Iris pigment epithelial cell (primary cell): ENCODE measurements at regions not wholly inside any gene's neighbourhood (a gene's known extent, or its start where the extent isn't known, plus 50 kb on each side); places are given as distances from the start of the nearest gene placed in this dataset.

Experiments
- DNase-seq: peaks from one replicate; pipeline ENCODE4 v3.0.0-alpha.2; 2011; ENCODE audit warnings: low read depth

DNA sequence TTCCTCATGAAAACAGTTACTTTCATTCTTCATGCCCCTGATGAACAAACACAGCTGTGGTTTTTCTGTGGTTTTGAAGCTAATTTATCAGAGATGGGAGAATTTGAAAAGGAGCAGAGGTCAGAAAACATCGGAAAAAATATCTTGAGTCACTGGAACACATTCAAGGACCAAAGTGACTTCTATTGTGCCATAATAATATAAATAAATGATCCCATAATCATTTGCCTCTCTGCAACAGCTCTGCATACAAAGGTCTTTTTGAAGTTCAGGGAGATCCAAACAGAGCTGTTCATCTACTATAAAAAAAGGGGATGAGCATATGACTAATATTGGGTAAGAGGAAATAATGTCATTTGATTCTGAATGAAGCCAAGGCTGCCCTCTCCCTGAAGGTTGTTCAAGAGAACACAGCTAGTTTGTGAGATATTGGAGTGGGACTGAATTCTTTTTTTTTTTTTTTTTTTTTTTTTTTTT lies 201.3 kb upstream of the GALNT5 start:
- DNase-seq = peak; percentile 89

DNA sequence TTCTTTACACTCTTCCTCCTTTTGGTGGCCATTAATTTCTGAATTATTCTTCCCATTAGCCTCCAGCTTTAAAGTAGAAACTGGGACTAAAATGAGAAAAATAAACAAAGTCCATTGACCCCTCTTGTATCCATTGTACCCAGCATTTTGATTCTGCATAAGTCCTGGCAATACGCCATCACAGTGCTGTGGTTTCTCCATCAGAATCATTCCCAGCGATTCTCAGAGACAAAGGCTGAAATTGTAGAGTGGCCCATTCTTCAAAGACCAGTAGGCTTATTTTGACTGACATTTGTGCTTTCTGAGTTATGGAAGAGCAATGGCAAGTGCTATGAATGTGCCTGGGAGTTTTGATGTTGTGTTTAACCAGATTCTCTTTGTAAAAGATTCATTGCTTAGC lies 199.3 kb upstream of the GALNT5 start:
- DNase-seq = no peak

DNA sequence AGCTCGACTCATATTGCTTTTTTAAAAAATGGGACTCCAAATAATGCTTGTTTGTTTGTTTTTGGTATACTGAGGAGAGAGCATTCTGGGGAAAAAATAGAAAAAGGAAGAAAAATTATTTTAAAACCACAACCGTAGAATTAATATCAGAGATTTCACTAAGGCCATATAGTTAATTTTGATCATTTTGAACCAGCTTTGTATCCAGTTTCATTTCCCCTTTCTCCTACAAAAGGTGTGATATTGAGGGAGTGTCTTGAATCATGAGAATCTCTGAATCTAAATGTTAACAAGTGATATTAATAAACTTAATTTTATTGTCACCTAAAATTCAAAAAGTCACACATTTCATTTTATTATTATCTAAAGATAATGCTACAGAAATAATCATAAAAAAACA lies 198.5 kb upstream of the GALNT5 start:
- no peak for DNase-seq

DNA sequence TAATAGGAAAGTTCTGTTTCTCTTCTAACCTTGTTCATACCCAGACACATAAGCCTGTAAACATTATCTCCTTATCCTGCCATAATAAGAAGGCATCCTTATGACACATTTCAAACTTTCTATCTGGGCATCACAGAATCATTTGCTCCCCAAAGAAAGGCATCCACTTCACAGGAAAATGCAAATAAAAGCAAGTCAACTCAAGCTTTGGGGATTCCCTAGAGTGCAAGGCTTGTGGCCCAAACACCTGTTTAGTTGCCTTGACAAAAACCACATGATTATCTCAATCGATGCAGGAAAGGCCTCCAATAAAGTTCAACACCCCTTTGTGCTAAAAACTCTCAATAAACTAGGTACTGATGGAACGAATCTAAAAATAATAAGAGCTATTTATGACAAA lies 195.7 kb upstream of the GALNT5 start:
- DNase-seq = no peak

DNA sequence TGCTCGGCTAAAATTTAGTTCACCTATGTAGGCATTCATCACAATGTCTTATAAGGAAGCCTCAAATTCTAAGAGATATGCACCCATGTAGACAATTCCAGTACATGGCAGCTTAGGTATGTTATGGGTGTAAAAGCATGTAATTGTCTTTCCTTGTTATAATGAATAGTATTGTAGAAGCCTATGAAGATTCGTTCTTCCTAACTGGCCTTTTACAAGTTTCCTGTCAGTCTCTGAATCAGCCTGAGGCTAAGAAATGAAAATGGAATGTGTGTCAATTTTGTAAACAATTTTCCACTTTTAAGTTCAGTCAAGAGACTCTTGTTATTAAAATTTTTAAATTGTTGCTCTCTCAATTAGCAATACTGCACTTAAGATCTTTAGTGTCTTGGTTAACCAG lies 189.9 kb upstream of the GALNT5 start:
- DNase-seq = peak; percentile 50

DNA sequence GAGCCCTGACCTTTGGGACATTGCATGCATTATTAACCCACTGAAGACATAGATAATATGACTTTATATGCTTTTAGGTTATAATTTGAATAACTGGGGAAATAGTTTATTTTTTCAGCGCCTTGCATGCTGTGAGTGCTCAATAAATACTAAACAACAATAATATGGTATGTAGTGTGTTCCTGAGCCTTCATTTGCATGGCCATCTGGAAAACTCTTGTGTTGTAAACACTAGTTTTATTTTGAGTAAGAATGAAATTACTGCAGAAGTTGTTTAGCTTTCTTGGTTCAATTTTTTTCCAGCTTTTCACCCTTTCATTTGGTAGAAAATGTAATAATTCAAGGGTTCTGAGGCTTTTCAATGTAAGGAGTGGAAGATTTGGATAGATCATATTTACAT lies 189.3 kb upstream of the GALNT5 start:
- no peak for DNase-seq

DNA sequence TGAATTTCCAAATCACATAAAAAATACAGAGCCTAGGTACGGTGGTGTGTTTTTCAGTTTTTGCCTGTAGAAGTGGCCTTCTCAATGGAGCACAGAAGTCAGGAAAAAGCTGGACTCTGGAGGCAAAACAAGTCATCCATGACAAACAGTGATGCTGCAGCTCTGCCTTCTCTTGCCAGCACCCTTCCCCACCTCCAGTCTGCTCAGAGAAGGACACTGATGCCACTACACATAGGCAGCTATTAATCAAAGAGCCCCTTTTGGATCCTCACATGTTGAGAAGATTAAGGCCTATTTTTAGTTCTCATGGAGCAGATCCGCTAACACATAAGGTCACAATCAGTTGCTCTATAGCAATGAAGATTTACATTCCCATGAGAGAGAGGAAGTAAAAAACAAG lies 181.6 kb upstream of the GALNT5 start:
- no peak for DNase-seq

DNA sequence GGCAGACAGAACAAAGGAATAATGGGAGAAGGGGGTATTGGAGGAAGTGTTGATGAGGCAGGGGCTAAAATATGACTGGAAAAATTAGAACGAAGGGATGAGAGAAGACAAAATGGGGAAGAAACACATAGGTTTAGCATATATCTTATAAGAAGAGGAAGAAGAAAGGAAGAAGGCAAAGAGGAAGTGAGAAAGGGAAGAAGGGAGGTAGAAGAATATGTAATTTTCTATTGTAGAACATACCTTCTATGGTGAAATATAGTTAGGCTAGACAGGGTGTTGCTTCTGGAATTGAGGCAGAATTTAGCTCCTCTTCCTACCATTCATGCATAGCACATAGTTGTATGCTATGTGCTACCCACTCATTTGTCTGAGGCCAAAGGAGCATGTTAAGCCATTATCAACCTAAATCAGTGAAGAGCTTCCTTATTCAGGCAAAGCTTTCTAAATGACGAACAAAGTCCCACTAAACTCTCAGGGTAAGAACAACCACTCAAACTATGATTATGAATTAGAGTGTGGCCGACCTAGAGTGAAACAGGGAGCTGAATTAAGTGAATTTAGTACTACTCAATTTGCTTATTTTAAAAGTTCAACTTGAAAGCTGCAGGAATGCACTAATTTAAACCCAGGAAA lies 180.9 kb upstream of the GALNT5 start:
- DNase-seq = no peak

DNA sequence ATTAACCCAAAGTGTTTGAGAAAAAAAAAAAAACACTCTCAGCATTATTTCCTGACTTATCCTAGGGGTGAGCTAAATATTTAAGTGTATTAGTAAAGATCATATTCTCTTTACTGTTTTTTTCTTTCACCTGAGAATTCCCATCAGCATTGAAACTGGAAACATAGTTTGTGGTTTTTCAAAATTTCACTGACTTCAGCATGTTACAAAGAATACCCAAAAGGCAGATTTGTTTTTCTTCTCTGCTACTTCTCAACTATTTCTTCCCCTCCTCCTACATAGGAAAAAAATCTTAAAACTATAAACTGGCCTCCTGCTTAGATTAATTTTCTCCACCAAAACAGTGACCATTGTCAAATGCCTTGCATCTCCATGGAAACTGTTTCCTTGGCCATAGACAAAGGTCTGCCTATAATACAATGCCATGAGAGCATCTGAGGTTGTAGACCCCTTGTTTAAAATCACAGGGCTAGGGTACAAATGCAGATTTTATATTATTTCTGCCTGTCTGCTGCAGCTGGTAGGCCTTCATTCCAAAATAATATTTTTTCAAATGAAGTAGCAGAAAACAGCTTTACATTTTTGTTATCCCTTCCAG lies 179.7 kb upstream of the GALNT5 start:
- no peak for DNase-seq

DNA sequence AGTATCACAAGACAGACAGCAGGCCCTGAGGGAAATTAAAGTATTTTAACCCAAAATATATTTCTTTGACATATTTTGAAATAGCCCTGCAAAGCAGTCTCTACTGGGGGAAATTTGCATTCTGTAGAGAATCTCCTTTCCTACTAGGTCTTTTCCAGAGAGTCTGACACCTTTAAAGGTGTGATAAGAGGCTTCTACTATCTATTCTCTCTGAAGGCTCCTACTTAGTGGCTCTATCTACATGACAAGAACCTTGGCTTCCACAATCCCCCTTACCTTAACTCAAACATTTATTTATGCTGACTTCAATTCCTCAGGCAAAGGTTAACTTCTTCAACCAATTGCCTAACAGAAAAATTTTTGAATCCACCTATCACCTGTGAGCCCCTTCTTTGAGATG lies 174.6 kb upstream of the GALNT5 start:
- DNase-seq = no peak

DNA sequence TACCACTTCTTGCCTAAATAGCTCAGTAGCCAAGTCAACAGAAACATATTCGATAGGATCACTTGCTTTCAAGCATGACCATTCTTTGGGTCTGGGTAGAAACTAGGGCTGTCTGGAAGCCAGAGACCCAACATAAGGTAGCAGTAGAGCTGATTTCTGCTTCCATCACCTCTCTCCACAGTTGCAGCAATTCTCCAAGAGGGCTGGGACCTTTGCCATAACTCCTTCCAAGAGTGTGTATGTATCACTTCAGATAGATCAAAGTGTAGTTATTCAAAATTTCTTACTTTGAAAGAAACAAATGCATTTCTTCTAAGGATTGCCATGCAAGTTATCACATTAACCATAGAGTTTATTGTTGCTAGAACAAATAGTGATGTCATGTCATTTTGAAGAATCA lies 172.0 kb upstream of the GALNT5 start:
- no peak for DNase-seq

DNA sequence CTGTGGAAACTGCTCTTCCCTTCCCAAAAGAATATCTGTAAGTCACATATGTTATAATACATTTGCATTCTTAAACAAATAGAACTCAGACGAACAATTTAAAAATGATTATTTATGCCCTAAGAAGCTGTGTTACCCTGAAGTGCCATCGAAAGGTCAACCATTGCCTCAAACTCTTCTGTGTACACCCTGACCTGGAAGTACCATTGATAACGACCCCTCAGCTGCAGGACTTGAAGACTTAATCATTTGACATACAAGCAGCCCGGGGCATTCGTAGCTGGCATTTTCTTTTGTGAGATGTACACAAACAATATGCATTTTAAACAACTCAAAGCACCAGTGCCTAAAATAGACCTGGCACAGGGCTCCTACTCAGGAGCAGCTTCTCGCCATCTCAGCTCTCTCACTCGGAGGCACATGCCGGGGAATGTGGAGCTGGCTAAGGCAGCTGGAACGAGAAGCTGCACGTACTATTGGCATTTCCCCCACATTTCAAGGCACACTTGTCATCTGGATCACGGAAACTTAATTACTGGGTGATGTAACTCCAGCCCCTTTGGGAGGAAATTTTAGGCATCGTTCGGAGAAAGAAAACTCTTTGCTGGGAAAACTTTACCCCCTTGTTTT lies 170.0 kb upstream of the GALNT5 start:
- DNase-seq = no peak

DNA sequence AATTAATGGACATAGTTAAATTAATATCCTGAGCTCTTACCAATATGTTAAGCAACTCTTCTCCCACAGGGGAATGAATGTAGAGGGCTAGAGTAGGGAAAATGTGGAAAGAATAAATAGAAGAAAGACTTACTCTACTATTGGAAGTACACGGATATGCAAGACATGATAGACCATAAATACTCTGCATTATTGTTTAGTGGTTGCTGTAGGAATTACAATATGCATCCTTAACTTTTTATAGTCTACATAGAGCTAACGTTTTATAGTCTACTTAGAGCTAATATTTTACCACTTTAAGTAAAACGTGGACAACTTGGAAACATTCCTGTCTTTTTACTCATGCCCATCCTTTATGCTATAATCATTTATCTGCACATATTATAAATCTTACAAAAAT lies 163.8 kb upstream of the GALNT5 start:
- DNase-seq = no peak

DNA sequence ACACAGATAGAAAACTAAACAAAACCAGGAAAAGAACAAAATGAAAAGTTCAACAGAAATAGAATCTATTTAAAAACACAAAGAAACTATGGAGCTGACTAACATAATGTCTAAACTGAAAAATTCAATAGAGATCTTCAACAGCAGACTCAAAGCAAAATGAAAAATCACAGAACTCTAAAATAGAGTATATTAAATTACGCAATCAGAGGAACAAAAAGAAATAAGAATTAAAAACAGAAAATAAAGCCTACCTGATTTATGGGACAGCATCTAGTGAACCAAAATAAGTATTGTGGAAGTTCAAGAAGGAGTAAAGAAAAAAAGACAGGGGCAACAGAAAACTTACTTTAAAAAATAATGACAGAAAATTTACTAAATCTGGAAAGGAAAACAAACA lies 152.1 kb upstream of the GALNT5 start:
- DNase-seq = no peak

DNA sequence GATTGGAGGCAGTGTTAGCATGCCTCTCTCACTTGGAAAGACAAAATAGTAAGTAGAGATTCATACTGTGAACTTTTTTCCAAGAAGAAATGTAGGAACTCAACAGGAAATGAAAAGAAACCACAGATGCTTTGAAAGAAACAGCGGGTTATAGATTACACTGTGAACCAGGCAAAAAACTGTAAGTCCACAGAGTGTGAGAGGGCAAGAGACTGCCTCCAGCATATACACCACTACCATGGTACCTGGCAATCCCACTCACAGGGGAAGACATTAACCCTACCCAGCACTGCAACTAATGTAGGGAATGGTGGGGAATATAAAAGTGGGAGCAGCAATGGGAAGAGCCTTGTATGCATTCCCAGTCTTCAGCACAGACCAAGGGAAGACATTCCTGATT lies 150.6 kb upstream of the GALNT5 start:
- peak; percentile 36 for DNase-seq

DNA sequence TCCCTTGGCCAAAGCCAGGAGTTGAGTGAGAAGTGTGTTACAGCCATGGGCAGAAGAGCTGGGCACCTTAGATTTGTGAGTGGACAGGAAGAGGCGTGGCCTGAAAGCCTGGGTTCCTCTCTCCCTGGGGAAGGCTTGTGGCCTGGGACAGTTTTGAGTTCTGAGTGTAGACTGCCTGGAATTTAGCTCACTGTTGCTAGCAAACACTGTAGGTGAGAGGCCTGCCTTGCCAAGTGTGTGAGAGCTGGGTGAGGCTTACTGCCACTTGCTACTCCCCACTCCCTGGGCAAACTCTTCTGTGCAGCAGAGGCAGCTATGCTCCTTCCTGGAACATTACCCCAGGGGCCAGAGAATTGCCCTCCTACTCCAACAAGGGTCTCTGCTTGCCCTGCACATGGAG lies 150.0 kb upstream of the GALNT5 start:
- peak; percentile 11 for DNase-seq

DNA sequence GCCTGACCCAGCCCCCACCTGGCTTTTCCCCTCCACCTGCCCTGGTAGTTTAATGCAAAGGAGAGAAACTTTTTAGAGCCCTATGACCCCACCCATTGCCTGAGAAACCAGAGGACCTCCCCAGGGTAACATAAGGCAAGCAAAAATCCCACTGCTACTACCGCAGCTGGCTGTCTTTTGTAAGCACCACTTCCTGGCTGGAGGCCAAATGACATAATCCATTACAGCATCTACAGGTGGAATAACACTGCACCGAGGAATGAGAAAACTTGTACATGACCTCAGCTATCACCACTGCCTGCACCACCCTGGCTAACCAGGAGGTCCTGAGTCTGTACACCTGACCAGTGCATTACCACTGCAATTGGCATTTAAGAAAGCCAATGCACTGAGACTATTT lies 149.6 kb upstream of the GALNT5 start:
- peak; percentile 86 for DNase-seq

DNA sequence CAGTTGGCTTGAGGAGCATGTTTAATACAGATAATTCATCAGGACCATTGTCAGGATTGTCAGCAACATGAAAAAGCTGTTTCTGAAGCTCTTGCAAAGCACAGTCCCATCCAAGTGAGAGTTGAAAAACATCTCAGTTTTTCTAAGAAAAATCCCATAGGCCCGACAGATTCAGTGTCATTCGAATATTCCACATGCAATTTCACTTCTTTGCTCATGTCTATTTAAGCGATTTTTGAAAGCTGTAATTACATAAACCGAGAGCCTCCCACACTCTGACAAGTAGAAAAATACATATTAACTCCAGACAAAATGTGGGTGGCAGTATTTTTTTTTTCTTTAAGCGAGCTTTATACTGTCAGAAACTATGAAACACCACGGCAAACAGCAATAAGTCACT lies 134.7 kb upstream of the GALNT5 start:
- DNase-seq = no peak

DNA sequence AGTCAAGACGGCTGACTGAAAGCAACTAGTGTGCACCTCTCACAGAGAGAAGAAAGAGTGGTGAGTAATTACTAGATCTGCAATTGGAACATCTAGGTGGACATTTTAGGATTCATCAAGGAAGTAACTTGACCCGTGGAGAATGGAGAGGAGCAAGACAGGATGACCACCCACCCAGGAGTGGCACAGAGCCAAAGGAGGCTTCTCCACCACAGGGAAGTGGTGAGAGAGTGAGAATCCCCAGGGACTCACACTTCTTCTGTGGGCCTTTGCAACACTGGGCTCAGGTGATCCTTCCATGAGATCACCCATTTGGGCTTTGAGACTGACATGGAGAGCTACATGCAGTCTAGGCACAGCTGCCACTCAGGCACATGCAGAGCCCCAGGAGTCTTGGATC lies 132.8 kb upstream of the GALNT5 start:
- no peak for DNase-seq

DNA sequence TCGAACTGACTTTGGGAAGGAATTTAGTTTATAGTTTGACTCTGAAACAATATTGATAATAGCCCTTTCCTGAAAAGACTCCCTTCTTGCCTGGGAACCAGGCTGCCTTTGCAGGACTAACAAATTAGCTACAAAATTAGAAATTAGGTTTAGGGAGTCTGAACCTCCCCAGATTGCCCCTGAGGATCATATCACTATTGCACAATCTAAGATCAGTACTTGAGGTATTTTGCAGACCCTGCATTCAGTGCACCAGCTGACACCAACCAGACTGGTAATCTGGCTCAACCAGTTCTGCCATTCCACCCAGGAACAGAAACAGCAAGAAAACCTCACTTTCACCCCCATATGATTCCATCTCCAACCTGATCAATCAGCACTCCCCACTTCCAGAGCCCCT lies 131.8 kb upstream of the GALNT5 start:
- DNase-seq = no peak

DNA sequence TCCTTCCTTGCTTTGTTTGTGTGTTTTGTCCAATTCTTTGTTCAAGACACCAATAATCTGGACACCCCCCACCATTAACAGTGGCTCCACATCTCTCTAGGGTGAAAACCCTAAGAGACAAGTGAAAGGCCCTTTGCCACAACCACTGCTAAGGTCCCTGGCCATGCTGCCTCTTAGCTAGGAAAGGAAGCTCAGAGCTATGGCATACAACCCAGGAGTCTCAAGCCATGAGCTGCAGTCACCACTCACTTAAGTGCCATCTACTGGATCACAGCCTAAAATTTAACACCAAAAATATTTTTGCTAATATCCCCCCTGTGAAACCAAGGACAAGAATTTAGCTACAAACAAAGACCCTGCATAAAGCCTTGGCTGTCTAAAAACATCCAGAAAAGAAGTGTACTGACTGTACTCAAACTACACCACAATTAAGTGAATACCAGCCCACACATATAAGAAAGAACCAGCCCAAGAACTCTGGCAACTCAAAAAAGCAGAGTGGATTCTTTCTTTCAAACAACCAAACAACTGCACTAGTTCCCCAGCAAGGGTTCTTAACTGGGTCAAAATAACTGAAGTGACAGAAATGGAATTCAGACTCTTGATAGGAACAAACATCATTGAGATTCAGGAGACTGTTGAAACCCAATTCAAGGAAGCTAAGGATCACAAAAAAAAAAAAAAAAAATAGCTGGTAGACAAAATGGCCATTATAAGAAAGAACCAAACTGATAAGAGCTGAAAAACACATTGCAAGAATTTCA lies 130.1 kb upstream of the GALNT5 start:
- no peak for DNase-seq

DNA sequence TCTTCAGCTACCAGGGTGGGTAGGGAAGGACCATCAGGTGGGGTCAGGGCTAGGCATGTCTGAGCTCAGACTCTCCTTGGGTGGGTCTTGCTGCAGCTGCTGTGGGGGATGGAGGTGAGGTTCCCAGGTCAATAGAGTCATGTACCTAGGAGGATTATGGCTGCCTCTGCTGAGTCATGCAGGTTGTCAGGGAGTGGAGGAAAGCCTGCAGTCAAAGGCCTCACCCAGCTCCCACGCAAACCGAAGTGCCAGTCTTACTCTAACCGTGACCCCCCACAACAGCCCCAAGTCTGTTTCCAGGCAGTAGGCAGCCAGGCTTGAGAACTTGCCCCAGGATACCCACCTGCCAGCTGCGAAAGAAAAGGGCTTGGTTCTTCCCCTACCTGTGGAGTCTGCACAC lies 113.6 kb upstream of the GALNT5 start:
- DNase-seq = no peak

DNA sequence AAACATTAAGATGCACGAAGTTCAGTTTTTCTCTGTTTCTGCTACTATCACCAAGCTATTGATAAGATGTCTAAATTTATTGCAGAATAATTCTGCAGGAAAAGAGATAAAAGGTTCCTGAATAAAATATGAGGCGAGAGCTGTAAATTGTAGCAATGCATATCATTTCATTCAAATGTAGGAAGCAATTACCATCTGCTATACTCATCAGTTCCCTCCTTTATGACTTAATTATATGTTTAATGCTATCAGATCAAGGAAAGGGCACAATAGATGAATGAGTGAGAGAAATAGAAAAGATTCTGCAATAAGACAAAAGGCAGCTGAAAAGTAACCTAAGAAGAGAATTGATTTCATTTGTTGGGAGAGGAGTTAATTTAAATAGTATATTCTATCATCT lies 108.2 kb upstream of the GALNT5 start:
- no peak for DNase-seq
